ENCODE measurements at regions not wholly inside any gene's neighbourhood (a gene's known extent, or its start where the extent isn't known, plus 50 kb on each side); places are given as distances from the start of the nearest gene placed in this dataset.

- H3K9me1 ChIP-seq (ENCODE audit: control insufficient read depth, extremely low read depth, insufficient read depth, low read length): no peaks in the 10 kb centered on the region
- H3K27me3 ChIP-seq (ENCODE audit: control insufficient read depth, extremely low read depth, insufficient read depth, low read length): no peaks in the 10 kb centered on the region
- no peak overlapping the region for H3K9ac ChIP-seq (ENCODE audit: control insufficient read depth, extremely low read depth, insufficient read depth, low read length)
- no peaks in the 10 kb centered on the region for H3K9me3 ChIP-seq (ENCODE audit: control insufficient read depth, low read depth, low read length)
- DNase-seq (ENCODE audit: low read depth, low spot score) (no peak), FAIRE-seq (no peak)
- H4K20me1 ChIP-seq (ENCODE audit: control insufficient read depth, extremely low read depth, insufficient read depth, low read length): no peaks in the 10 kb centered on the region
- H3K4me3 ChIP-seq (ENCODE audit: control insufficient read depth in 2 of 3, extremely low read depth in 1 of 3, insufficient read depth in 2 of 3, low read depth in 1 of 3, low read length in 3 of 3): no peak overlapping the region
- H3K36me3 ChIP-seq (ENCODE audit: control insufficient read depth in 2 of 2, extremely low read depth in 1 of 2, insufficient read depth in 2 of 2, low read length in 2 of 2): no peaks in the 10 kb centered on the region
- H3K27ac ChIP-seq (ENCODE audit: control insufficient read depth, insufficient read depth, low read length): no peak overlapping the region
- no peaks in the 10 kb centered on the region for H3K79me2 ChIP-seq (ENCODE audit: control insufficient read depth, insufficient read depth, low read length)
- H3K4me2 ChIP-seq (ENCODE audit: control insufficient read depth, extremely low read depth, insufficient read depth, low read depth, low read length): no peak overlapping the region
- peaks cover 26% of the 10 kb centered on the region for H3K4me1 ChIP-seq (ENCODE audit: control insufficient read depth, extremely low read depth, insufficient read depth, low read length)
- no peak overlapping the region for H2AFZ ChIP-seq (ENCODE audit: control insufficient read depth, low read length)
- dilution Hi-C loops (cut with MboI; ENCODE audit: extremely low pct_ligation_motif_present, low sequenced_read_pairs): no loop called here
- no peak for TF ChIP-seq CTCF (optimal IDR thresholded peaks at IDR 0.05 in 1 of 3, IDR thresholded peaks at IDR 0.05 in 1 of 3, conservative IDR thresholded peaks at IDR 0.05 in 1 of 3; ENCODE audit: extremely low read depth in 1 of 3, insufficient read depth in 2 of 3, low read length in 3 of 3)
- TF ChIP-seq EZH2 (IDR thresholded peaks at IDR 0.05; ENCODE audit: low read length): no peak
Observed at GRCh38 chr10:3871424-3871996, 86.5 kb upstream of the KLF6 start.

- no peak overlapping the region for H2AFZ ChIP-seq (ENCODE audit: control insufficient read depth, low read length)
- H3K4me1 ChIP-seq (ENCODE audit: control insufficient read depth, extremely low read depth, insufficient read depth, low read length): peaks cover 13% of the 10 kb centered on the region
- H3K27ac ChIP-seq (ENCODE audit: control insufficient read depth, insufficient read depth, low read length): no peak overlapping the region
- FAIRE-seq (no peak), DNase-seq (ENCODE audit: low read depth, low spot score) (no peak)
- dilution Hi-C loops (cut with MboI; ENCODE audit: extremely low pct_ligation_motif_present, low sequenced_read_pairs): no loop called here
- H3K9me3 ChIP-seq (ENCODE audit: control insufficient read depth, low read depth, low read length): no peaks in the 10 kb centered on the region
- H3K27me3 ChIP-seq (ENCODE audit: control insufficient read depth, extremely low read depth, insufficient read depth, low read length): no peaks in the 10 kb centered on the region
- H3K4me3 ChIP-seq (ENCODE audit: control insufficient read depth in 2 of 3, extremely low read depth in 1 of 3, insufficient read depth in 2 of 3, low read depth in 1 of 3, low read length in 3 of 3): no peak overlapping the region
- H3K9ac ChIP-seq (ENCODE audit: control insufficient read depth, extremely low read depth, insufficient read depth, low read length): no peak overlapping the region
- H3K79me2 ChIP-seq (ENCODE audit: control insufficient read depth, insufficient read depth, low read length): no peaks in the 10 kb centered on the region
- no peaks in the 10 kb centered on the region for H4K20me1 ChIP-seq (ENCODE audit: control insufficient read depth, extremely low read depth, insufficient read depth, low read length)
- no peak for TF ChIP-seq EZH2 (IDR thresholded peaks at IDR 0.05; ENCODE audit: low read length)
- TF ChIP-seq CTCF (optimal IDR thresholded peaks at IDR 0.05 in 1 of 3, IDR thresholded peaks at IDR 0.05 in 1 of 3, conservative IDR thresholded peaks at IDR 0.05 in 1 of 3; ENCODE audit: extremely low read depth in 1 of 3, insufficient read depth in 2 of 3, low read length in 3 of 3): no peak
- no peak overlapping the region for H3K4me2 ChIP-seq (ENCODE audit: control insufficient read depth, extremely low read depth, insufficient read depth, low read depth, low read length)
- H3K36me3 ChIP-seq (ENCODE audit: control insufficient read depth in 2 of 2, extremely low read depth in 1 of 2, insufficient read depth in 2 of 2, low read length in 2 of 2): no peaks in the 10 kb centered on the region
- no peaks in the 10 kb centered on the region for H3K9me1 ChIP-seq (ENCODE audit: control insufficient read depth, extremely low read depth, insufficient read depth, low read length)
Observed at GRCh38 chr10:3869036-3869435, 84.0 kb upstream of the KLF6 start.

Measured in keratinocyte (primary cell).